GM20000 (cell line): ENCODE measurements at regions not wholly inside any gene's neighbourhood (a gene's known extent, or its start where the extent isn't known, plus 50 kb on each side); places are given as distances from the start of the nearest gene placed in this dataset.

Source experiments
- DNase-seq: peaks from one replicate; pipeline ENCODE4 v3.0.0; 2012; ENCODE audit warnings: low spot score
- CTCF ChIP-seq: IDR thresholded peaks from 2 replicates; pipeline ENCODE4 v1.5.1; 2012; ENCODE audit warnings: mild to moderate bottlenecking, control low read depth; ENCODE audit errors: extremely low read depth, missing control alignments

GRCh38 chr4:34279011-34279410, 1965.3 kb downstream of the ARAP2 start:
- TF ChIP-seq CTCF, result no peak
- no peak for DNase-seq

GRCh38 chr4:34280131-34280530, 1964.2 kb downstream of the ARAP2 start:
- no peak for TF ChIP-seq CTCF
- DNase-seq, result no peak

- no peak for TF ChIP-seq CTCF
- no peak for DNase-seq
Measured at GRCh38 chr4:34281826-34282225, 1962.5 kb downstream of the ARAP2 start.

GRCh38 chr4:34289489-34289888, 1954.8 kb downstream of the ARAP2 start:
- TF ChIP-seq CTCF, result no peak

GRCh38 chr4:34289962-34290361, 1954.4 kb downstream of the ARAP2 start:
- no peak for DNase-seq
- no peak for TF ChIP-seq CTCF

More at GRCh38 chr4:34289489-34289888, 1954.8 kb downstream of the ARAP2 start:
- DNase-seq, result no peak

- no peak for TF ChIP-seq CTCF
- no peak for DNase-seq
Measured at GRCh38 chr4:34293459-34293858, 1950.9 kb downstream of the ARAP2 start.

- DNase-seq, result no peak
Measured at GRCh38 chr4:34309383-34309906, 1934.9 kb downstream of the ARAP2 start.

More at GRCh38 chr4:34309383-34309906, 1934.9 kb downstream of the ARAP2 start:
- TF ChIP-seq CTCF, result no peak
